ENCODE measurements at regions not wholly inside any gene's neighbourhood (a gene's known extent, or its start where the extent isn't known, plus 50 kb on each side); places are given as distances from the start of the nearest gene placed in this dataset.

DNA sequence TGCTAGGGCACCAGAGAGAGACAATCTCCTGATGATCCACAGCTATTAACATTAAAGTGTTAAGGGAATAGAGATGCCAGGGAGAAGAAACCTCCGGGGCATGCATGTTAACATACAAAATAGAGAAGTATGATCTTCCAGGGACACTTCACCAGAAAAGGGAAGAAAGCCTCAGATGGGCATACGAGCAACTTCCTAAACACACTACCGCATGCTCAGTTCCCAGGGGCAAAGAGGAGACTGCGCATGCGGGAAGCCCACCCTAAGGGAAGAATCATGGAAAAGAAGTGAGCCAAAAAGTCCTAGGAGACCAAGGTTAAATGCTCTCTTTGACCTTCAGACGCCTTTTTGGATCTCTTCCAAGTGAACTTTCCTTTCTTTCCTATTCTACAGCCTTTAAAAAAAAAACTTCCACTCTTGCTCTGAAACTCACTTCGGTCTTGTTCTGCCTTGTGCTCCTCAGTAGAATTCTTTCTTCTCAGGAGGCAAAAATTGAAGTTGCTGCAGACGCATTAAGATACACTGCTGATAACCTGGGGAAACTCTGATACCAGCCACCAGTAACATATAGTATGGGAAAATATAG is 1211.3 kb downstream of the REEP3 start:
- H3K27me3 ChIP-seq (replicated peaks; ENCODE audit: insufficient read depth, low read length): no peaks in the 10 kb centered on the region
- no peaks in the 10 kb centered on the region for H3K4me1 ChIP-seq (ENCODE audit: low read length)
- H3K4me2 ChIP-seq (ENCODE audit: low read depth, low read length): no peak overlapping the region
- H3F3A ChIP-seq (ENCODE audit: insufficient read depth, low read length): no peaks in the 10 kb centered on the region
- no peaks in the 10 kb centered on the region for H3K79me2 ChIP-seq (ENCODE audit: low read length)
- no peak for DNase-seq
- no peak for TF ChIP-seq EZH2phosphoT487 (IDR thresholded peaks at IDR 0.05; ENCODE audit: low read length)
- TF ChIP-seq, protein P1, sequence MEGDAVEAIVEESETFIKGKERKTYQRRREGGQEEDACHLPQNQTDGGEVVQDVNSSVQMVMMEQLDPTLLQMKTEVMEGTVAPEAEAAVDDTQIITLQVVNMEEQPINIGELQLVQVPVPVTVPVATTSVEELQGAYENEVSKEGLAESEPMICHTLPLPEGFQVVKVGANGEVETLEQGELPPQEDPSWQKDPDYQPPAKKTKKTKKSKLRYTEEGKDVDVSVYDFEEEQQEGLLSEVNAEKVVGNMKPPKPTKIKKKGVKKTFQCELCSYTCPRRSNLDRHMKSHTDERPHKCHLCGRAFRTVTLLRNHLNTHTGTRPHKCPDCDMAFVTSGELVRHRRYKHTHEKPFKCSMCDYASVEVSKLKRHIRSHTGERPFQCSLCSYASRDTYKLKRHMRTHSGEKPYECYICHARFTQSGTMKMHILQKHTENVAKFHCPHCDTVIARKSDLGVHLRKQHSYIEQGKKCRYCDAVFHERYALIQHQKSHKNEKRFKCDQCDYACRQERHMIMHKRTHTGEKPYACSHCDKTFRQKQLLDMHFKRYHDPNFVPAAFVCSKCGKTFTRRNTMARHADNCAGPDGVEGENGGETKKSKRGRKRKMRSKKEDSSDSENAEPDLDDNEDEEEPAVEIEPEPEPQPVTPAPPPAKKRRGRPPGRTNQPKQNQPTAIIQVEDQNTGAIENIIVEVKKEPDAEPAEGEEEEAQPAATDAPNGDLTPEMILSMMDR (IDR thresholded peaks at IDR 0.05; ENCODE audit: low read length): no peak
- TF ChIP-seq EZH2 (optimal IDR thresholded peaks at IDR 0.05; ENCODE audit: low read depth, low read length): no peak
- H3K9me3 ChIP-seq (replicated peaks; ENCODE audit: insufficient read depth, low read length): no peaks in the 10 kb centered on the region
- no peak overlapping the region for H3K4me3 ChIP-seq (ENCODE audit: low read length)
- H3K27ac ChIP-seq (ENCODE audit: low read length): no peak overlapping the region
- no peaks in the 10 kb centered on the region for H4K20me1 ChIP-seq (ENCODE audit: insufficient read depth, low read length)
- H2AFZ ChIP-seq (ENCODE audit: low read length): no peak overlapping the region
- H3K9me2 ChIP-seq (replicated peaks; ENCODE audit: insufficient read depth, low read length): no peaks in the 10 kb centered on the region
- H3K36me3 ChIP-seq (replicated peaks; ENCODE audit: insufficient read depth, low read length): no peaks in the 10 kb centered on the region
- no peak overlapping the region for H3K9ac ChIP-seq (ENCODE audit: low read length)

DNA sequence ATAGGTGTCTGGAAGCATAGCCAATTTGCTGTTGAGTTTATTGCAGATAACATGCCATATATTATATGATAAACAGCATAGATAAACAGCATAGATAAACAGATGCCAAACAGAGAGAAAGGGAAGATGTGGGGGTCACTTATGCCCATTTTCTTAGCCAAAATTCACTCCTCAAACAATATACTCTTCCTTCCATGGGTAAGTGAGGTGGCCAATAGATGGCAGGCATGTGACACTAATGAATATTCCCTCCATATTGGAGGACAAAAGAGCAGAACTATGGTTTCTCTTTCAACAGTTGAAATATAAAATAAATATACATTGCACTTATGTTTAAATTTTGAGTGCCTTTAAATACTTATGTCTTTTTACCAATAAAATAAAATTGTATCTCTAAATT is 1212.8 kb downstream of the REEP3 start:
- H2AFZ ChIP-seq (ENCODE audit: low read length): no peak overlapping the region
- DNase-seq: peak; percentile 57

DNA sequence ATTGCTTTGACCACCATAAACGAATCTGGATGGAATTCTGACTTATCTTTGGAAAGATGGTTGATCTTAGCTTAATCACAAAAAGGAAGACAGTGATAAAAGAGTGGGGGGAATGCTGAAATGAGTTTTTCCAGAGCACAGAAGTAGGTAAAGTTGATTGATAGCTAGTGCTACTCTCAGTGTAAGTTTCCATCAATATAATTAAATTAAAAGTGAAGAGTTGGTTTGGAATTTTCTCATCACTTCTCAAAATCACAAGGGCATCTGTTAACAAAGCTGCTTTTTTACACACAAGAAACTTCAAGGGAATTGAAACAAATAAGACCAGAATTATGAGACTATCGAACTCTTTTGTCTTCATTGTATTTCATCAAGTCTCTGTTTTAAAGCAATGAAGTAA is 1217.3 kb downstream of the REEP3 start:
- H3K36me3 ChIP-seq (replicated peaks; ENCODE audit: insufficient read depth, low read length): no peaks in the 10 kb centered on the region
- no peaks in the 10 kb centered on the region for H4K20me1 ChIP-seq (ENCODE audit: insufficient read depth, low read length)
- H3K27me3 ChIP-seq (replicated peaks; ENCODE audit: insufficient read depth, low read length): no peaks in the 10 kb centered on the region
- no peak overlapping the region for H2AFZ ChIP-seq (ENCODE audit: low read length)
- no peaks in the 10 kb centered on the region for H3K79me2 ChIP-seq (ENCODE audit: low read length)
- no peaks in the 10 kb centered on the region for H3K9me2 ChIP-seq (replicated peaks; ENCODE audit: insufficient read depth, low read length)
- no peaks in the 10 kb centered on the region for H3F3A ChIP-seq (ENCODE audit: insufficient read depth, low read length)
- no peak overlapping the region for H3K27ac ChIP-seq (ENCODE audit: low read length)
- no peaks in the 10 kb centered on the region for H3K4me1 ChIP-seq (ENCODE audit: low read length)
- TF ChIP-seq EZH2phosphoT487 (IDR thresholded peaks at IDR 0.05; ENCODE audit: low read length): no peak
- TF ChIP-seq, protein P1 (IDR thresholded peaks at IDR 0.05; ENCODE audit: low read length): no peak
- no peak for TF ChIP-seq EZH2 (optimal IDR thresholded peaks at IDR 0.05; ENCODE audit: low read depth, low read length)
- no peak for DNase-seq
- H3K9ac ChIP-seq (ENCODE audit: low read length): no peak overlapping the region
- no peaks in the 10 kb centered on the region for H3K9me3 ChIP-seq (replicated peaks; ENCODE audit: insufficient read depth, low read length)
- H3K4me2 ChIP-seq (ENCODE audit: low read depth, low read length): no peak overlapping the region
- H3K4me3 ChIP-seq (ENCODE audit: low read length): no peak overlapping the region

More for the DNA sequence above, 1212.8 kb downstream of the REEP3 start:
- Histone ChIP-seq H3K9ac (ENCODE audit: low read length) (no peak overlapping the region), H3K9me2 (replicated peaks; ENCODE audit: insufficient read depth, low read length) (no peaks in the 10 kb centered on the region), H3K9me3 (replicated peaks; ENCODE audit: insufficient read depth, low read length) (no peaks in the 10 kb centered on the region), H3K4me3 (ENCODE audit: low read length) (no peak overlapping the region), H3K36me3 (replicated peaks; ENCODE audit: insufficient read depth, low read length) (no peaks in the 10 kb centered on the region), H3K27me3 (replicated peaks; ENCODE audit: insufficient read depth, low read length) (no peaks in the 10 kb centered on the region), H3K27ac (ENCODE audit: low read length) (no peak overlapping the region), H3K79me2 (ENCODE audit: low read length) (no peaks in the 10 kb centered on the region), H3K4me1 (ENCODE audit: low read length) (no peaks in the 10 kb centered on the region), H3F3A (ENCODE audit: insufficient read depth, low read length) (no peaks in the 10 kb centered on the region), H3K4me2 (ENCODE audit: low read depth, low read length) (no peak overlapping the region), H4K20me1 (ENCODE audit: insufficient read depth, low read length) (no peaks in the 10 kb centered on the region)
- TF ChIP-seq EZH2 (optimal IDR thresholded peaks at IDR 0.05; ENCODE audit: low read depth, low read length): no peak
- TF ChIP-seq, protein P1 (IDR thresholded peaks at IDR 0.05; ENCODE audit: low read length): peak; percentile 58

Data from MM.1S (cell line).